Transverse colon (tissue), 4 donors: ENCODE measurements at regions not wholly inside any gene's neighbourhood (a gene's known extent, or its start where the extent isn't known, plus 50 kb on each side); places are given as distances from the start of the nearest gene placed in this dataset.

Experiments used
- DNase-seq: peaks from one replicate; pipeline ENCODE4 v3.0.0-alpha.2; 2019
- H3K27ac ChIP-seq, 4 donors: fragments of 200-600 bp; sonication (generic); 2 replicates each; pipeline ENCODE4 v1.5.1; 2016 to 2018; ENCODE audit warnings: inconsistent platforms in 4 of 4
- H3K27me3 ChIP-seq: fragments of 200-600 bp; sonication (generic); 2 replicates; pipeline ENCODE4 v1.5.1; 2017; ENCODE audit warnings: inconsistent platforms
- H3K36me3 ChIP-seq, 4 donors: fragments of 200-600 bp; sonication (generic); 2 replicates each; pipeline ENCODE4 v1.5.1; 2017 to 2019; ENCODE audit warnings: inconsistent platforms in 4 of 4
- H3K4me1 ChIP-seq, 4 donors: fragments of 200-600 bp; sonication (generic); 2 replicates each; pipeline ENCODE4 v1.5.1; 2017 to 2020; ENCODE audit warnings: inconsistent platforms in 4 of 4
- H3K4me3 ChIP-seq, 4 donors: fragments of 200-600 bp; sonication (generic); 1 replicate in 1 of 4; 2 replicates in 3 of 4; pipeline versions ENCODE4 v1.5.1 to v1.6.1; 2017 to 2019; ENCODE audit warnings: inconsistent platforms in 4 of 4
- H3K9me3 ChIP-seq, 2 donors: fragments of 200-600 bp; sonication (generic); 2 replicates each; pipeline ENCODE4 v1.5.1; 2017 to 2019; ENCODE audit warnings: inconsistent platforms in 2 of 2
- EP300 ChIP-seq: sonication (generic); formaldehyde crosslinking; IDR thresholded peaks from one replicate; pipeline ENCODE4 v1.6.1; 2017; ENCODE audit warnings: antibody characterized with exemption, low read depth
- POLR2A ChIP-seq: fragments of 450-650 bp; IDR thresholded peaks from one replicate; pipeline ENCODE4 v1.6.1; 2016; ENCODE audit warnings: antibody characterized with exemption, mild to moderate bottlenecking, moderate library complexity
- POLR2AphosphoS5 ChIP-seq, 3 donors: sonication (generic); formaldehyde crosslinking; IDR thresholded peaks; one replicate each; pipeline ENCODE4 v1.6.1; 2016; ENCODE audit warnings: antibody characterized with exemption in 3 of 3
- WGBS, 2 donors: methylation state at CpG; one replicate each; pipeline ENCODE4 v1.1.5; 2018; ENCODE audit warnings: low coverage in 1 of 2; 5-methylcytosine and 5-hydroxymethylcytosine counted together
- in situ Hi-C, 4 donors: fragments of 200-750 bp; cut with MboI; loops; one replicate each; pipeline versions ENCODE4 v1.15.0 to v1.15.1; 2017; ENCODE audit warnings: low sequenced_read_pairs in 3 of 4, low pct_ligation_motif_present in 1 of 4, low pct_unique_long_range_greater_than_20kb in 1 of 4
- intact Hi-C: fragments of 100-400 bp; cut with DNase I; formaldehyde crosslinking; loops from one replicate; pipeline ENCODE4 v1.15.1; 2023; ENCODE audit warnings: low total_unique reads
- TF ChIP-seq, protein P1 (sequence below), 5 experiments: fragments of 200-600 bp in 3 of 5; fragments of 450-650 bp in 2 of 5; sonication (generic) in 3 of 5; IDR thresholded peaks; 1 replicate in 2 of 5; 2 replicates in 3 of 5; pipeline ENCODE4 v1.5.1; 2016 to 2017; ENCODE audit warnings: antibody characterized with exemption in 5 of 5, inconsistent platforms in 3 of 5, mild to moderate bottlenecking in 2 of 5, moderate library complexity in 1 of 5

GRCh38 chr11:106280036-106280435 lies 202.6 kb downstream of the AASDHPPT start:
- H3K4me1 ChIP-seq, result no peaks in the 10 kb centered on the region
- H3K27ac ChIP-seq, result no peak overlapping the region
- no peaks in the 10 kb centered on the region for H3K27me3 ChIP-seq
- DNase-seq, result no peak
- TF ChIP-seq, protein P1, sequence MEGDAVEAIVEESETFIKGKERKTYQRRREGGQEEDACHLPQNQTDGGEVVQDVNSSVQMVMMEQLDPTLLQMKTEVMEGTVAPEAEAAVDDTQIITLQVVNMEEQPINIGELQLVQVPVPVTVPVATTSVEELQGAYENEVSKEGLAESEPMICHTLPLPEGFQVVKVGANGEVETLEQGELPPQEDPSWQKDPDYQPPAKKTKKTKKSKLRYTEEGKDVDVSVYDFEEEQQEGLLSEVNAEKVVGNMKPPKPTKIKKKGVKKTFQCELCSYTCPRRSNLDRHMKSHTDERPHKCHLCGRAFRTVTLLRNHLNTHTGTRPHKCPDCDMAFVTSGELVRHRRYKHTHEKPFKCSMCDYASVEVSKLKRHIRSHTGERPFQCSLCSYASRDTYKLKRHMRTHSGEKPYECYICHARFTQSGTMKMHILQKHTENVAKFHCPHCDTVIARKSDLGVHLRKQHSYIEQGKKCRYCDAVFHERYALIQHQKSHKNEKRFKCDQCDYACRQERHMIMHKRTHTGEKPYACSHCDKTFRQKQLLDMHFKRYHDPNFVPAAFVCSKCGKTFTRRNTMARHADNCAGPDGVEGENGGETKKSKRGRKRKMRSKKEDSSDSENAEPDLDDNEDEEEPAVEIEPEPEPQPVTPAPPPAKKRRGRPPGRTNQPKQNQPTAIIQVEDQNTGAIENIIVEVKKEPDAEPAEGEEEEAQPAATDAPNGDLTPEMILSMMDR (IDR thresholded peaks at IDR 0.05), result no peak
- TF ChIP-seq POLR2A, result no peak
- no peak for TF ChIP-seq EP300
- no peak for TF ChIP-seq POLR2AphosphoS5 (IDR thresholded peaks at IDR 0.05)
- intact Hi-C loops, result no loop called here
- no peaks in the 10 kb centered on the region for H3K9me3 ChIP-seq
- H3K36me3 ChIP-seq, result no peaks in the 10 kb centered on the region
- WGBS, 2 donors, result 50 to 54% methylated on average over 1 of the region's 1 CpG
- H3K4me3 ChIP-seq, result no peak overlapping the region
- in situ Hi-C loops, result no loop called here

DNA sequence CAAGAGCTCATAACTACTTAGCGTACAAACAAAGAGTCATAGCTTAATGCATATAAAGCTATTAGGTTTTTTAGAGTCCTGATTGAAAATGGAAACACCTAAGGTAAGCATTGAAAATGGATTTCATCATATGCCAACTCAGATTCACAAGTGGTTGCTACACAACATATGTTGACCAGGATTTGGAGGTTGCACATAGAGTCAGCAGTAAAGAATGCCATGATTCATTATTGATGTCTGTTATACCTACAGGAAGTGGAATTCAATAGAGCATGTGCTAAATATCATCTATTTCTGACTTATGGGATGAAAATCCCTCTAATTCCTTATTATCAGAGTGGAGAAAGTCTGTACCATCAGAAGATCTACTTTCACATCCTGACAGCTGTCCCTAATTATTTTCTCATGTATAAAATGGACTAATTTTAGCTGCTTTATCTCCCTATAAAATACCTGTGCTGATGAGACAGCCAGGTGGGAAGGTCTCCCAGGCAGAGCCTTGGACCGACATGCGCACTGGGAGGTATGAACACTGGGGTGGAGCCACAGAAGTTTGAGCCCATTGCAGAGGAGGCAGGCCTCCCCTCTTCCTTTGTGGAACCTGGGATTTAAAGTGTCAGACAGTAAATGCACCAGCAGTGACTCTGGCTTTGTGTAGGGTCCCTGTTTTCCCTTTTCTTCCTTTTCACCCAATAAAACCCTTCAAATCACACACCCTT lies 204.2 kb downstream of the AASDHPPT start:
- no peaks in the 10 kb centered on the region for H3K27me3 ChIP-seq
- no peak for DNase-seq
- intact Hi-C loops, result no loop called here
- in situ Hi-C loops, result no loop called here
- H3K4me1 ChIP-seq, result no peaks in the 10 kb centered on the region
- no peaks in the 10 kb centered on the region for H3K9me3 ChIP-seq
- WGBS, 2 donors, result 90 to 97% methylated on average over 3 of the region's 3 CpGs
- H3K27ac ChIP-seq, result no peak overlapping the region
- no peaks in the 10 kb centered on the region for H3K36me3 ChIP-seq
- TF ChIP-seq POLR2A (no peak), POLR2AphosphoS5 (IDR thresholded peaks at IDR 0.05) (no peak), EP300 (no peak)
- TF ChIP-seq, protein P1 (IDR thresholded peaks at IDR 0.05), result no peak
- H3K4me3 ChIP-seq, result no peak overlapping the region

- Histone ChIP-seq H3K27me3 (no peaks in the 10 kb centered on the region), H3K9me3 (no peaks in the 10 kb centered on the region), H3K4me1 (no peaks in the 10 kb centered on the region), H3K27ac (no peak overlapping the region), H3K36me3 (no peaks in the 10 kb centered on the region), H3K4me3 (no peak overlapping the region)
- WGBS, 2 donors, result 50 to 53% methylated on average over 3 of the region's 3 CpGs
- DNase-seq, result no peak
- TF ChIP-seq, protein P1 (IDR thresholded peaks at IDR 0.05), result no peak
- no peak for TF ChIP-seq POLR2AphosphoS5 (IDR thresholded peaks at IDR 0.05)
- TF ChIP-seq POLR2A, result no peak
- no peak for TF ChIP-seq EP300
- intact Hi-C loops, result no loop called here
- in situ Hi-C loops, result no loop called here
Observed at GRCh38 chr11:106286881-106287504, 209.5 kb downstream of the AASDHPPT start.

- Histone ChIP-seq H3K4me1 (no peaks in the 10 kb centered on the region), H3K9me3 (no peaks in the 10 kb centered on the region), H3K27ac (no peak overlapping the region), H3K36me3 (no peaks in the 10 kb centered on the region), H3K27me3 (no peaks in the 10 kb centered on the region), H3K4me3 (no peak overlapping the region)
- 81 to 86% methylated on average over 3 of the region's 3 CpGs for WGBS, 2 donors
- TF ChIP-seq POLR2A (no peak), EP300 (no peak)
- TF ChIP-seq, protein P1 (IDR thresholded peaks at IDR 0.05), result no peak
- in situ Hi-C loops, result no loop called here
- no peak for DNase-seq
- intact Hi-C loops, result no loop called here
Observed at GRCh38 chr11:106288057-106288456, 210.6 kb downstream of the AASDHPPT start.
